Amygdala (tissue), 56 donors: ENCODE measurements at regions not wholly inside any gene's neighbourhood (a gene's known extent, or its start where the extent isn't known, plus 50 kb on each side); places are given as distances from the start of the nearest gene placed in this dataset.

Experiments used
- DNase-seq, 56 donors: peaks; one replicate each; lab custom pipeline; 2025; lab: John Stamatoyannopoulos, UW

DNA sequence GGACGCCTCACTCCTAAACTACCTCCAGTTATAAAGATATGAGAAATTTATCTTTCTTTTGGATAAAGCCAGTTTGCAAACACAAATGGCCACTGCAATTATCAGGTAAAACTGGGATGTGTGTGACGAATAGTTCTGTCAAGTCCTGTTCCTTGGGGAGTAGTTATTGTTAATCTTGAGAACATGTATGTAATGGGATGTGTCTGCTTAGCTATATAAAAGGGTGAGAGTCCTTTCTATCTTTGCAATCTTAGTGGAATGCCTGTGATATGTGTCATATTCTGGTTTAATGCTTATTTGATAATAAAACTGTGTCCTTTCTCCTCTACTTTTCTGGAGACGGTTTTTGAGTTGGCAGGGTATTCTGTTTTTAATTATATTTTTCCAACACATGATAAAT is 56.1 kb upstream of the PKP2 start:
- no peak for DNase-seq

DNA sequence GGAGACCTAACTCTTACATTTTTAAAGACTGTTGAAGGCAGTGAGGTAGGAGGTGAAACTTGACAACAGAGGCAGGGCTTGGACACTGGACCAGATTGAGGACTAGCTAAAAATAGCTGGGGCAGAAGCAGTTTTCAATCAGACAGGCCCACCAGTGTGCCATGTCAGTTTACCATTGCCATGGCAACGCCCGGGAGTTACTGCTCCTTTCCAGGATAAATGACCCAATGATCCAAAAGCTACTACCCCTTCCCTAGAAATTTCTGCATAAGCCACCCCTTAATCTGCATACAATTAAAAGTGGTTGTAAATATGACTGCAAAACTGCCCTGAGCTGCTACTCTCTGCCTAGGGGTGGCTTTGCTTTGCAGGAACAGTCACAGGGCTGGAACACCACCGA is 53.2 kb upstream of the PKP2 start:
- no peak for DNase-seq

DNA sequence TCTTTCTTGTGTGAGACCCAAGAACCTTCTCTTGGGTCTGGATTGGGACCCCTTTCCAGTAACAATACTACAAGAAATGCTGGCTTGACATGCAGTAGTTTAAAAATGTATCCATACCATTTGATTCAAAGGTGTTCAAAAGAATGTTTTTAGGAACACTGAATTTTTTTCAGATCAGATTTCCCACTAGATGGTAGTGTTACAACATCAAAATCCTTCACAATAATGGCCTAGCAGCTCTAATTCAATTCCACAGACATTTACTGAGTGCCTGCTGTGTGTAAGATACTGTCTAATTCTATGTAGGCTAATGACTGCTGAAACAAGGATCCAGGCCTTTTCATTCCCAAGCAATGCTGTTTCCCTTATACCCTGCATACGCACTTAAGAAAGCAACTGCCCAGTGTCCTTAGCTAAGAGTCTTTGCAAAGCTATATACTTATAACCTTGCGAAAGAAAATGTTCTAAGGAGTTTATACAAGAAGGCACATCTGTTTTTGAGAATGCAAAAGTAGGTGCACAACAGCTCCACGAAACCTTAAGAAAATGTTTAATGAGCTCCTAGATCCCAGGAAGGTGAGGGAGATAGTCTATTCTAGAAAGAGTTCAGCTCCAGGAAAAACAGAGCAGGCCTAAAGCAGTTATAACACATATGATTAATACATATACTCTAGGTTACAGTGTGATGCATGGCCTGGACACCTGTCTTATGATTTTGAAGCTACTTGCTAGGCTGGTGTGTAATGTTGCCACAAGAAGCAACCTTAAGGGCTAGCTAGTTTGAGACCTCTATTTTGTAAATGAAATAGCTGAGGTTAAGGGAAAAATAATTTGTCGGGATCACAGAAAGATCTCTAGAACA is 50.9 kb upstream of the PKP2 start:
- peak in 1 of 56 donors; percentile 12 for DNase-seq

DNA sequence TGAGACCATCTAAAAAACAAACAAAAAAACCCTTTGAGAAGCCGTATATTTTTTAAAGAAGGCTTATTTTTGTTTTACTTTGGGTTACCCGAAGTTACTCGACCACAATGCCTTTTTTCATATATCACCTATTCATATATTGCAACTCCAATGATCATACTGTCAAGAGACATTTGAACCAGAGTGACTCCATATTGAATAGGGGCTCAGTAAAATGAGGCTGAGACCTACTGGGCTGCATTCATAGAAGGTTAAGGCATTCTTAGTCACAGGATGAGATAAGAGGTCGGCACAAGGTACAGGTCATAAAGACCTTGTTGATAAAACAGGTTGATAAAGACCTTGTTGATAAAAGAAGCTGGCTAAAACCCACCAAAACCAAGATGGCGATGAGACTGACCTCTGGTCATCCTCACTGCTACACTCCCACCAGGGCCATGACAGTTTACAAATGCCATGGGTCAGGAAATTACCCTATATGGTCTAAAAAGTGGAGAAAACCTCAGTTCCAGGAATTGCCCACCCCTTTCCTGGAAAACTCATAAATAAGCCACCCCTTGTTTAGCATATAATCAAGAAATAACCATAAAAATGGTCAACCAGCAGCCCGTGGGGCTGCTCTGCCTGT is 50.0 kb upstream of the PKP2 start:
- DNase-seq, result no peak
